HL-60 (cell line): ENCODE measurements at regions not wholly inside any gene's neighbourhood (a gene's known extent, or its start where the extent isn't known, plus 50 kb on each side); places are given as distances from the start of the nearest gene placed in this dataset.

ENCODE experiments used
- DNase-seq, 2 experiments: peaks; one replicate each; pipeline ENCODE4 v3.0.0-alpha.2; 2010 to 2020; ENCODE audit warnings: low read depth in 1 of 2, low spot score in 1 of 2
- H3K27ac ChIP-seq: fragments of 250-450 bp; sonication (Bioruptor Pico); replicated peaks from 2 replicates; pipeline ENCODE4 v1.5.1; 2020; ENCODE audit warnings: mild to moderate bottlenecking, moderate library complexity
- H3K27me3 ChIP-seq: fragments of 250-450 bp; sonication (Bioruptor Pico); 2 replicates; pipeline ENCODE4 v1.5.1; 2021; ENCODE audit warnings: mild to moderate bottlenecking, moderate library complexity; ENCODE audit not compliant: insufficient read depth, poor library complexity, severe bottlenecking
- H3K4me3 ChIP-seq: replicated peaks from 2 replicates; pipeline ENCODE4 v1.5.1; 2011; ENCODE audit warnings: mild to moderate bottlenecking, control low read depth, low read length; ENCODE audit not compliant: insufficient read depth
- GABPA ChIP-seq: IDR thresholded peaks from 2 replicates; pipeline ENCODE4 v1.6.1; 2012; ENCODE audit warnings: low read depth
- POLR2AphosphoS5 ChIP-seq: IDR thresholded peaks from 2 replicates; pipeline ENCODE4 v1.6.1; 2012; ENCODE audit warnings: low read depth
- REST ChIP-seq: IDR thresholded peaks from 2 replicates; pipeline ENCODE4 v1.6.1; 2012; ENCODE audit warnings: low read depth; ENCODE audit not compliant: insufficient replicate concordance
- SPI1 ChIP-seq: IDR thresholded peaks from 2 replicates; pipeline ENCODE4 v1.6.1; 2012; ENCODE audit warnings: low read depth, mild to moderate bottlenecking, borderline replicate concordance
- TF ChIP-seq, protein P1 (sequence below): IDR thresholded peaks from one replicate; pipeline ENCODE4 v1.5.1; 2011; ENCODE audit warnings: low read length, control low read depth, inconsistent platforms; ENCODE audit not compliant: insufficient read depth

DNA sequence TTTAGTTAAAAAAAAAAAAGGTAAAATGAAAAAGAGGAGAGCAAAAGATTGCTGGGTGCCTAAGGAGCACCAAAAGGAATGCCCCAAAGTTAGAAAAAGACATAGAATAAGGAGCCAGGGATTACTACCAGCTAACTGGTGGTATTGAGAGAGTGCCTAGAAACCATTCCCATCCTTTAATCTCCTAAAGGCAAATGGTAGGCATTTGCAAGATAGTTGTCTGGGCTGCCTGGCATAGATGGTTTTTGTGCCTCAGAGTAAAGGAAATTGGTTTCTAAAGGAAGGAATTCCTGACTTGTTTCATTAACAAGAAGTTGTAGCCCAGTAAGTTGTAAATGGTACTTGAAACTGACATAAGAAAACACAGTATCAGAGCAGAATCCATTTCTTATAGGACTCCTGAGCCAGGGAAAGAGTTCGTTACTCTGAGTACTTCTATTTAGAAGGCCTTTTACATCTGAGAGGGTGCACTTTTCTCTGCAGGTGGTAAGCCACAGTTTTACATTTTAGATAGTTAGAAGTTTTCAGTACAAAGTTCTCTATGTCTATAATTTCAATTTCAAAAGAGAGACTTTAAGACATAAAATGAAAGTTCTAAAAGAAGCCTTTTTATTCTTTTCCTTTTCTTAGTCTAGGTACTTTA, 92.6 kb downstream of the OLFM4 start:
- H3K4me3 ChIP-seq = no peak overlapping the region
- no peak overlapping the region for H3K27ac ChIP-seq
- DNase-seq = no peak
- TF ChIP-seq POLR2AphosphoS5 (no peak), SPI1 (no peak), GABPA (no peak), REST (no peak)
- TF ChIP-seq, protein P1, sequence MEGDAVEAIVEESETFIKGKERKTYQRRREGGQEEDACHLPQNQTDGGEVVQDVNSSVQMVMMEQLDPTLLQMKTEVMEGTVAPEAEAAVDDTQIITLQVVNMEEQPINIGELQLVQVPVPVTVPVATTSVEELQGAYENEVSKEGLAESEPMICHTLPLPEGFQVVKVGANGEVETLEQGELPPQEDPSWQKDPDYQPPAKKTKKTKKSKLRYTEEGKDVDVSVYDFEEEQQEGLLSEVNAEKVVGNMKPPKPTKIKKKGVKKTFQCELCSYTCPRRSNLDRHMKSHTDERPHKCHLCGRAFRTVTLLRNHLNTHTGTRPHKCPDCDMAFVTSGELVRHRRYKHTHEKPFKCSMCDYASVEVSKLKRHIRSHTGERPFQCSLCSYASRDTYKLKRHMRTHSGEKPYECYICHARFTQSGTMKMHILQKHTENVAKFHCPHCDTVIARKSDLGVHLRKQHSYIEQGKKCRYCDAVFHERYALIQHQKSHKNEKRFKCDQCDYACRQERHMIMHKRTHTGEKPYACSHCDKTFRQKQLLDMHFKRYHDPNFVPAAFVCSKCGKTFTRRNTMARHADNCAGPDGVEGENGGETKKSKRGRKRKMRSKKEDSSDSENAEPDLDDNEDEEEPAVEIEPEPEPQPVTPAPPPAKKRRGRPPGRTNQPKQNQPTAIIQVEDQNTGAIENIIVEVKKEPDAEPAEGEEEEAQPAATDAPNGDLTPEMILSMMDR = no peak
- peaks cover 7% of the 10 kb centered on the region for H3K27me3 ChIP-seq

- peaks cover 7% of the 10 kb centered on the region for H3K27me3 ChIP-seq
- TF ChIP-seq REST = no peak
- TF ChIP-seq POLR2AphosphoS5 = no peak
- TF ChIP-seq, protein P1 = no peak
- TF ChIP-seq SPI1 = no peak
- no peak for TF ChIP-seq GABPA
- DNase-seq = no peak
- no peak overlapping the region for H3K4me3 ChIP-seq
- no peak overlapping the region for H3K27ac ChIP-seq
Measured at GRCh38 chr13:53121919-53122318, 93.3 kb downstream of the OLFM4 start.

DNA sequence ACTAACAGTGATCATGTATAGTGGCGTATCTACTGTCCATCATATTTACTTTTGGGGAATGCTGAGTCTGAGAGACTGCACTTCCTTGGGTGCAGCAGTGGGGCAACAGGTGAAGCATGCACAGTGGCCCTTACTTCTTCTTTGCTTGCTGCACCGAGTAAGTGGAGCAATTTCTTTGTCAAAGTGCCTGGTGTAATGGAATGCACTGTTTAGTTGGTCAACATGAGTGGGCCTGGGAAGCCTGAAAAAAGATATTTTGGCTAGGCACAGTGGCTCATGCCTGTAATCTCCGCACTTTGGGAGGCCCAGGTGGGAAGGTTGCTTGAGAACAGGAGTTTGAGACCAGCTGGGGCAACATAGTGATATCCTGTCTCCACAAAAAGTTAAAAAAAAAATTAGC, 94.9 kb downstream of the OLFM4 start:
- Histone ChIP-seq H3K4me3 (no peak overlapping the region), H3K27me3 (peaks cover 7% of the 10 kb centered on the region), H3K27ac (no peak overlapping the region)
- TF ChIP-seq POLR2AphosphoS5 (no peak), SPI1 (no peak), REST (no peak), GABPA (no peak)
- TF ChIP-seq, protein P1 = no peak
- DNase-seq = no peak
